Pancreas (tissue), 10 donors: ENCODE measurements at regions not wholly inside any gene's neighbourhood (a gene's known extent, or its start where the extent isn't known, plus 50 kb on each side); places are given as distances from the start of the nearest gene placed in this dataset.

ENCODE experiments used
- ATAC-seq, 4 donors: fragments of 200-7000 bp; cut with Tn5 transposase; one replicate each; pipeline versions ENCODE4 v1.8.0 to v1.9.1; 2020; ENCODE audit warnings: mild to moderate bottlenecking in 4 of 4, moderate library complexity in 4 of 4
- DNase-seq, 6 donors: peaks; one replicate each; pipeline ENCODE4 v3.0.0-alpha.2; 2020
- FAIRE-seq: peaks from 2 replicates; lab custom pipeline; 2012; peaks lifted over from hg19 to GRCh38; lab: Jason Lieb, UNC
- H3K27ac ChIP-seq, 4 donors: fragments of 200-600 bp; sonication (generic); 1 replicate in 3 of 4; 2 replicates in 1 of 4; pipeline versions ENCODE4 v1.5.0 to v1.8.0; 2020
- H3K27me3 ChIP-seq, 4 donors: fragments of 200-600 bp; one replicate each; pipeline ENCODE4 v1.8.0; 2021
- H3K36me3 ChIP-seq, 3 donors: fragments of 200-600 bp; sonication (generic) in 1 of 3; one replicate each; pipeline versions ENCODE4 v1.5.0 to v1.8.0; 2020 to 2021
- H3K4me1 ChIP-seq, 3 donors: fragments of 200-600 bp; one replicate each; pipeline ENCODE4 v1.8.0; 2021
- H3K4me3 ChIP-seq, 4 donors: fragments of 200-600 bp; sonication (generic) in 2 of 4; one replicate each; pipeline versions ENCODE4 v1.5.0 to v1.8.0; 2020 to 2021
- H3K9me3 ChIP-seq, 4 donors: fragments of 200-600 bp; one replicate each; pipeline ENCODE4 v1.8.0; 2021
- CTCF ChIP-seq, 4 donors: fragments of 200-600 bp; sonication (generic) in 3 of 4; IDR thresholded peaks; one replicate each; pipeline versions ENCODE4 v1.5.0 to v1.8.0; 2021; ENCODE audit warnings: antibody characterized with exemption in 4 of 4
- WGBS, 2 donors: extraction: QIAGEN DNeasy Blood & Tissue Kit; methylation state at CpG; one replicate each; pipeline ENCODE4 v1.1.7; 2013; 5-methylcytosine and 5-hydroxymethylcytosine counted together
- intact Hi-C, 3 donors: fragments of 100-400 bp; cut with DNase I; formaldehyde crosslinking; loops; one replicate each; pipeline versions ENCODE4 v1.11.1 to v1.14.2; 2022
- donor health status: healthy with polysubstance abuse.
- donor health status: DM: no; HTN: no; CAD: no; lungs with moderate emphysema.
- donor health status: DM: no; HTN: no; CAD: no.
- donor health status: control.
- donor health status: control.
- donor health status: Bipolar disorder and iron deficiency.
- donor health status: DM: yes; HTN: yes; CAD: no.
- donor health status: DM: no; HTN: no; CAD: no.
- donor health status: DM: no; HTN: no; CAD: no.
- donor health status: DM: yes; HTN: yes; CAD: no.

GRCh38 chr7:25031007-25031406, 51.0 kb upstream of the OSBPL3 start:
- H3K4me3 ChIP-seq: no peak overlapping the region
- FAIRE-seq: no peak
- H3K36me3 ChIP-seq: no peaks in the 10 kb centered on the region
- H3K9me3 ChIP-seq: no peaks in the 10 kb centered on the region
- intact Hi-C loops: no loop called here
- DNase-seq: no peak
- H3K4me1 ChIP-seq: no peaks in the 10 kb centered on the region
- no peak overlapping the region for H3K27ac ChIP-seq
- ATAC-seq: no peak
- WGBS, 2 donors: 72 to 86% methylated on average over 6 of the region's 6 CpGs
- no peak for TF ChIP-seq CTCF (IDR thresholded peaks at IDR 0.05)
- no peaks in the 10 kb centered on the region for H3K27me3 ChIP-seq
